K562 (cell line): ENCODE measurements at regions not wholly inside any gene's neighbourhood (a gene's known extent, or its start where the extent isn't known, plus 50 kb on each side); places are given as distances from the start of the nearest gene placed in this dataset.

Experiments used
- TF ChIP-seq, protein P1 (sequence below), 2 experiments: fragments of 450-650 bp; formaldehyde crosslinking in 1 of 2; IDR thresholded peaks; 2 replicates each; pipeline versions ENCODE4 v1.4.0 to v1.6.1; 2014 to 2020; ENCODE audit warnings: mild to moderate bottlenecking in 2 of 2, borderline replicate concordance in 1 of 2, low read depth in 1 of 2

GRCh38 chr3:17846466-17846865 lies 104.0 kb upstream of the TBC1D5 start (continued):
- TF ChIP-seq, protein P1, sequence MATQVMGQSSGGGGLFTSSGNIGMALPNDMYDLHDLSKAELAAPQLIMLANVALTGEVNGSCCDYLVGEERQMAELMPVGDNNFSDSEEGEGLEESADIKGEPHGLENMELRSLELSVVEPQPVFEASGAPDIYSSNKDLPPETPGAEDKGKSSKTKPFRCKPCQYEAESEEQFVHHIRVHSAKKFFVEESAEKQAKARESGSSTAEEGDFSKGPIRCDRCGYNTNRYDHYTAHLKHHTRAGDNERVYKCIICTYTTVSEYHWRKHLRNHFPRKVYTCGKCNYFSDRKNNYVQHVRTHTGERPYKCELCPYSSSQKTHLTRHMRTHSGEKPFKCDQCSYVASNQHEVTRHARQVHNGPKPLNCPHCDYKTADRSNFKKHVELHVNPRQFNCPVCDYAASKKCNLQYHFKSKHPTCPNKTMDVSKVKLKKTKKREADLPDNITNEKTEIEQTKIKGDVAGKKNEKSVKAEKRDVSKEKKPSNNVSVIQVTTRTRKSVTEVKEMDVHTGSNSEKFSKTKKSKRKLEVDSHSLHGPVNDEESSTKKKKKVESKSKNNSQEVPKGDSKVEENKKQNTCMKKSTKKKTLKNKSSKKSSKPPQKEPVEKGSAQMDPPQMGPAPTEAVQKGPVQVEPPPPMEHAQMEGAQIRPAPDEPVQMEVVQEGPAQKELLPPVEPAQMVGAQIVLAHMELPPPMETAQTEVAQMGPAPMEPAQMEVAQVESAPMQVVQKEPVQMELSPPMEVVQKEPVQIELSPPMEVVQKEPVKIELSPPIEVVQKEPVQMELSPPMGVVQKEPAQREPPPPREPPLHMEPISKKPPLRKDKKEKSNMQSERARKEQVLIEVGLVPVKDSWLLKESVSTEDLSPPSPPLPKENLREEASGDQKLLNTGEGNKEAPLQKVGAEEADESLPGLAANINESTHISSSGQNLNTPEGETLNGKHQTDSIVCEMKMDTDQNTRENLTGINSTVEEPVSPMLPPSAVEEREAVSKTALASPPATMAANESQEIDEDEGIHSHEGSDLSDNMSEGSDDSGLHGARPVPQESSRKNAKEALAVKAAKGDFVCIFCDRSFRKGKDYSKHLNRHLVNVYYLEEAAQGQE (IDR thresholded peaks at IDR 0.05; ENCODE audit: borderline replicate concordance) = no peak
- TF ChIP-seq, protein P1 (CRISPR knock-in tag; IDR thresholded peaks at IDR 0.05; ENCODE audit: low read depth) = no peak
